DOHH2 (cell line): ENCODE measurements at regions not wholly inside any gene's neighbourhood (a gene's known extent, or its start where the extent isn't known, plus 50 kb on each side); places are given as distances from the start of the nearest gene placed in this dataset.

Experiments used
- CTCF ChIP-seq: fragments of 200-600 bp; sonication (generic); IDR thresholded peaks from one replicate; pipeline ENCODE4 v1.5.1; 2014; ENCODE audit warnings: antibody characterized with exemption, mild to moderate bottlenecking, low read depth, low read length; ENCODE audit not compliant: poor library complexity, severe bottlenecking
- EZH2phosphoT487 ChIP-seq: fragments of 200-600 bp; sonication (generic); IDR thresholded peaks from 2 replicates; pipeline ENCODE4 v1.6.1; 2017; ENCODE audit warnings: borderline replicate concordance, mild to moderate bottlenecking, antibody characterized with exemption, low read length, moderate library complexity, mixed read lengths

DNA sequence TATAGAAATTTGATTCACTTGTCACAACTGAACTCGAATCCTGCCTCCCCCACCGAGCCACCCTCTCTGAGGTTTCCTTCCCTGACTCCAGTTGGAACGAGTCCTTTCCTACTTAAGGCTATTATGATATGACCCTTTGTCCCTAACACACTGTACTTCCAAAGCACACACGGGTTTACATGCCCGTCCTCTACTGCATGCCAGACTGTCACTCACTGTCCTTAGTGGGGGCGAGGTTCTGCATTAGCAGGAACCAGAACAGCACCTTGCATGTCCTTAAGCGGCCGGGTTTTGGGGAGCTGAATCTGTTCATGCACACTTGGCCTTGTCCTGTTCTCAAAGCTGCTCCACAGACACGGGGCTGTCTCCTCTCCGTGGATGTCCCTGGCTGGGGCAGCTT is 164.6 kb upstream of the KCNJ6 start:
- TF ChIP-seq CTCF = no peak
- no peak for TF ChIP-seq EZH2phosphoT487
